Upper lobe of right lung (tissue), 1 donor: ENCODE measurements at regions not wholly inside any gene's neighbourhood (a gene's known extent, or its start where the extent isn't known, plus 50 kb on each side); places are given as distances from the start of the nearest gene placed in this dataset.

ENCODE experiments used
- ATAC-seq: fragments of 200-7000 bp; cut with Tn5 transposase; one replicate; pipeline ENCODE4 v1.9.1; 2020; ENCODE audit warnings: mild to moderate bottlenecking, moderate library complexity
- DNase-seq: peaks from one replicate; pipeline ENCODE4 v3.0.0-alpha.2; 2020
- H3K27ac ChIP-seq: fragments of 200-600 bp; one replicate; pipeline ENCODE4 v1.8.0; 2022
- H3K27me3 ChIP-seq: fragments of 200-600 bp; one replicate; pipeline ENCODE4 v1.8.0; 2022; ENCODE audit warnings: mild to moderate bottlenecking
- H3K36me3 ChIP-seq: fragments of 200-600 bp; one replicate; pipeline ENCODE4 v1.8.0; 2022
- H3K4me1 ChIP-seq: fragments of 200-600 bp; one replicate; pipeline ENCODE4 v1.8.0; 2022
- H3K4me3 ChIP-seq: fragments of 200-600 bp; one replicate; pipeline ENCODE4 v1.8.0; 2022; ENCODE audit warnings: mild to moderate bottlenecking
- H3K9me3 ChIP-seq: fragments of 200-600 bp; one replicate; pipeline ENCODE4 v1.8.0; 2022
- CTCF ChIP-seq: fragments of 200-600 bp; IDR thresholded peaks from one replicate; pipeline ENCODE4 v1.8.0; 2022; ENCODE audit warnings: antibody characterized with exemption
- intact Hi-C: fragments of 100-400 bp; cut with DNase I; formaldehyde crosslinking; loops from one replicate; pipeline ENCODE4 v1.11.0; 2022
- donor health status: DM: no; HTN: yes; CAD: no; lungs with severe emphysema.

- intact Hi-C loops, result no loop called here
- Histone ChIP-seq H3K27me3 (no peaks in the 10 kb centered on the region), H3K4me3 (no peak overlapping the region), H3K4me1 (no peaks in the 10 kb centered on the region), H3K27ac (no peak overlapping the region), H3K36me3 (no peaks in the 10 kb centered on the region), H3K9me3 (no peaks in the 10 kb centered on the region)
- DNase-seq, result no peak
- ATAC-seq, result no peak
- no peak for TF ChIP-seq CTCF
Measured at GRCh38 chr4:97150966-97151365, 992.3 kb downstream of the STPG2 start.

GRCh38 chr4:97152149-97152548 lies 991.1 kb downstream of the STPG2 start:
- no peaks in the 10 kb centered on the region for H3K9me3 ChIP-seq
- no peaks in the 10 kb centered on the region for H3K4me1 ChIP-seq
- no peaks in the 10 kb centered on the region for H3K27me3 ChIP-seq
- intact Hi-C loops, result no loop called here
- ATAC-seq (no peak), DNase-seq (no peak)
- no peak overlapping the region for H3K27ac ChIP-seq
- no peak for TF ChIP-seq CTCF
- H3K4me3 ChIP-seq, result no peak overlapping the region
- no peaks in the 10 kb centered on the region for H3K36me3 ChIP-seq

- DNase-seq, result no peak
- no peak for TF ChIP-seq CTCF
- ATAC-seq, result no peak
Measured at GRCh38 chr4:97153042-97153441, 990.2 kb downstream of the STPG2 start.

GRCh38 chr4:97159625-97160024 lies 983.7 kb downstream of the STPG2 start:
- intact Hi-C loops, result no loop called here

More at GRCh38 chr4:97153042-97153441, 990.2 kb downstream of the STPG2 start:
- H3K9me3 ChIP-seq, result no peaks in the 10 kb centered on the region
- no peak overlapping the region for H3K4me3 ChIP-seq
- no peaks in the 10 kb centered on the region for H3K36me3 ChIP-seq
- H3K27me3 ChIP-seq, result no peaks in the 10 kb centered on the region
- intact Hi-C loops, result no loop called here
- no peaks in the 10 kb centered on the region for H3K4me1 ChIP-seq
- no peak overlapping the region for H3K27ac ChIP-seq

GRCh38 chr4:97185233-97185632 lies 958.0 kb downstream of the STPG2 start:
- Histone ChIP-seq H3K9me3 (no peaks in the 10 kb centered on the region), H3K27ac (no peak overlapping the region), H3K4me1 (no peaks in the 10 kb centered on the region), H3K27me3 (no peaks in the 10 kb centered on the region), H3K36me3 (no peaks in the 10 kb centered on the region), H3K4me3 (no peak overlapping the region)
- ATAC-seq, result no peak
- TF ChIP-seq CTCF, result no peak
- intact Hi-C loops, result no loop called here
- DNase-seq, result no peak

More at GRCh38 chr4:97159625-97160024, 983.7 kb downstream of the STPG2 start:
- Histone ChIP-seq H3K4me3 (no peak overlapping the region), H3K4me1 (no peaks in the 10 kb centered on the region), H3K27me3 (no peaks in the 10 kb centered on the region), H3K36me3 (no peaks in the 10 kb centered on the region), H3K9me3 (no peaks in the 10 kb centered on the region), H3K27ac (no peak overlapping the region)
- ATAC-seq (no peak), DNase-seq (no peak)
- no peak for TF ChIP-seq CTCF

GRCh38 chr4:97197106-97197505 lies 946.2 kb downstream of the STPG2 start:
- no peaks in the 10 kb centered on the region for H3K36me3 ChIP-seq
- no peak for TF ChIP-seq CTCF
- no peaks in the 10 kb centered on the region for H3K4me1 ChIP-seq
- H3K4me3 ChIP-seq, result no peak overlapping the region
- ATAC-seq (no peak), DNase-seq (no peak)
- no peaks in the 10 kb centered on the region for H3K9me3 ChIP-seq
- H3K27ac ChIP-seq, result no peak overlapping the region
- intact Hi-C loops, result no loop called here
- H3K27me3 ChIP-seq, result no peaks in the 10 kb centered on the region
